HCT116 (cell line): ENCODE measurements at regions not wholly inside any gene's neighbourhood (a gene's known extent, or its start where the extent isn't known, plus 50 kb on each side); places are given as distances from the start of the nearest gene placed in this dataset.

Source experiments
- ATAC-seq: fragments of 200-7000 bp; cut with Tn5 transposase; 2 replicates; pipeline ENCODE4 v1.9.1; 2020; ENCODE audit warnings: mild to moderate bottlenecking, moderate library complexity
- BruUV-seq: library from RNA; stranded (reverse); fragments of 400-500 nt; replicated peaks from 2 replicates; lab custom pipeline; 2021; lab: Mats Ljungman, UMichigan
- CTCF ChIA-PET: fragments of 300-600 bp; sonication (Branson Sonifier 250); formaldehyde crosslinking; loops from one replicate; lab custom pipeline; 2021; ENCODE audit warnings: antibody characterized with exemption; lab: Charles Lee
- POLR2A ChIA-PET: fragments of 300-600, 350-600 bp; sonication (Branson Sonifier 250); formaldehyde crosslinking; loops from one replicate; lab custom pipeline; 2021; ENCODE audit warnings: antibody characterized with exemption; lab: Charles Lee
- RAD21 ChIA-PET, 2 experiments: fragments of 300-600 bp; sonication (Branson Sonifier 250); formaldehyde crosslinking; loops; one replicate each; lab custom pipeline; 2023; ENCODE audit warnings: low total read pairs in 2 of 2; ENCODE audit not compliant: uncharacterized antibody in 2 of 2, unreplicated experiment in 2 of 2, low non-redundant PET in 1 of 2; lab: Charles Lee
- DNase-seq: peaks from one replicate; pipeline ENCODE4 v3.0.0-alpha.2; 2010; ENCODE audit warnings: low read depth, low spot score
- H2AFZ ChIP-seq: fragments of 200-600 bp; shearing (Covaris generic), sonication (generic); 2 replicates; pipeline ENCODE4 v1.6.1; 2017; ENCODE audit warnings: low read depth, mixed run types, mixed read lengths, antibody characterized with exemption, low read length; ENCODE audit not compliant: poor library complexity, severe bottlenecking
- H3K27ac ChIP-seq: 2 replicates; pipeline ENCODE4 v1.5.1; 2012; ENCODE audit warnings: low read depth, low read length
- H3K27me3 ChIP-seq: fragments of 200-600 bp; sonication (generic); 2 replicates; pipeline ENCODE4 v1.6.1; 2016; ENCODE audit warnings: mixed run types, low read length, mixed read lengths; ENCODE audit not compliant: insufficient read depth
- H3K36me3 ChIP-seq, 2 experiments: fragments of 200-500 bp in 1 of 2; fragments of 200-600 bp in 1 of 2; sonication (Bioruptor generic) in 1 of 2; sonication (generic) in 1 of 2; 2 replicates each; pipeline versions ENCODE4 v1.5.1 to v1.6.1; 2014 to 2016; ENCODE audit warnings: low read length in 2 of 2, inconsistent platforms in 1 of 2, mixed read lengths in 1 of 2, mixed run types in 1 of 2; ENCODE audit not compliant: insufficient read depth in 2 of 2, control insufficient read depth in 1 of 2
- H3K4me1 ChIP-seq, 2 experiments: fragments of 200-600 bp in 1 of 2; sonication (generic) in 1 of 2; 2 replicates each; pipeline versions ENCODE4 v1.5.1 to v1.6.1; 2012 to 2017; ENCODE audit warnings: low read length in 2 of 2, inconsistent platforms in 1 of 2, mild to moderate bottlenecking in 1 of 2, mixed read lengths in 1 of 2, mixed run types in 1 of 2, moderate library complexity in 1 of 2; ENCODE audit not compliant: insufficient read depth in 2 of 2, control insufficient read depth in 1 of 2
- H3K4me2 ChIP-seq: fragments of 200-600 bp; sonication (generic); 2 replicates; pipeline ENCODE4 v1.6.1; 2017; ENCODE audit warnings: mixed run types, low read length, mixed read lengths
- H3K4me3 ChIP-seq, 2 experiments: fragments of 200-600 bp in 1 of 2; sonication (generic) in 1 of 2; replicated peaks in 1 of 2; 2 replicates each; pipeline ENCODE4 v1.5.1; 2011 to 2016; ENCODE audit warnings: low read length in 2 of 2, control low read depth in 1 of 2, low read depth in 1 of 2, mild to moderate bottlenecking in 1 of 2, mixed read lengths in 1 of 2, mixed run types in 1 of 2
- H3K79me2 ChIP-seq: fragments of 200-600 bp; sonication (generic); 2 replicates; pipeline ENCODE4 v1.6.1; 2017; ENCODE audit warnings: mild to moderate bottlenecking, mixed run types, low read length, moderate library complexity, mixed read lengths; ENCODE audit not compliant: insufficient read depth
- H3K9ac ChIP-seq: fragments of 200-600 bp; sonication (generic); 2 replicates; pipeline ENCODE4 v1.6.1; 2016; ENCODE audit warnings: low read length, mixed read lengths
- H3K9me2 ChIP-seq: fragments of 200-600 bp; sonication (generic), shearing (Covaris generic); 2 replicates; pipeline ENCODE4 v1.6.1; 2017; ENCODE audit warnings: mixed run types, mild to moderate bottlenecking, moderate library complexity; ENCODE audit not compliant: insufficient read depth
- H3K9me3 ChIP-seq, 2 experiments: fragments of 200-500 bp in 1 of 2; fragments of 200-600 bp in 1 of 2; sonication (Bioruptor generic) in 1 of 2; sonication (generic) in 1 of 2; 2 replicates each; pipeline ENCODE4 v1.6.1; 2014 to 2017; ENCODE audit warnings: low read length in 2 of 2, mixed read lengths in 2 of 2, inconsistent platforms in 1 of 2, low read depth in 1 of 2, mild to moderate bottlenecking in 1 of 2, mixed run types in 1 of 2, moderate library complexity in 1 of 2; ENCODE audit not compliant: control insufficient read depth in 1 of 2, insufficient read depth in 1 of 2
- H4K20me1 ChIP-seq: fragments of 200-600 bp; sonication (generic), shearing (Covaris generic); 2 replicates; pipeline ENCODE4 v1.6.1; 2017; ENCODE audit warnings: mixed run types, mild to moderate bottlenecking, moderate library complexity; ENCODE audit not compliant: insufficient read depth
- CBX3 ChIP-seq: IDR thresholded peaks from 2 replicates; pipeline ENCODE4 v1.6.1; 2012; ENCODE audit warnings: low read depth
- CEBPB ChIP-seq: IDR thresholded peaks from 2 replicates; pipeline ENCODE4 v1.6.1; 2012; ENCODE audit warnings: low read depth
- EGR1 ChIP-seq: IDR thresholded peaks from 2 replicates; pipeline ENCODE4 v1.6.1; 2012; ENCODE audit warnings: low read depth
- ELF1 ChIP-seq: IDR thresholded peaks from 2 replicates; pipeline ENCODE4 v1.6.1; 2012; ENCODE audit warnings: low read depth, borderline replicate concordance
- EZH2phosphoT487 ChIP-seq: fragments of 200-600 bp; IDR thresholded peaks from 2 replicates; pipeline ENCODE4 v1.6.1; 2018; ENCODE audit warnings: antibody characterized with exemption, borderline replicate concordance
- POLR2A ChIP-seq: IDR thresholded peaks from 2 replicates; pipeline ENCODE4 v1.7.0; 2011; ENCODE audit warnings: borderline replicate concordance; ENCODE audit not compliant: insufficient read depth, insufficient read length; ENCODE audit errors: extremely low read depth
- POLR2AphosphoS5 ChIP-seq: IDR thresholded peaks from 2 replicates; pipeline ENCODE4 v1.6.1; 2011; ENCODE audit warnings: mild to moderate bottlenecking, low read depth, low read length, moderate library complexity
- SIN3A ChIP-seq: IDR thresholded peaks from 2 replicates; pipeline ENCODE4 v1.6.1; 2012; ENCODE audit warnings: low read depth
- SP1 ChIP-seq: IDR thresholded peaks from 2 replicates; pipeline ENCODE4 v1.6.1; 2012; ENCODE audit warnings: low read depth
- SRF ChIP-seq: IDR thresholded peaks from 2 replicates; pipeline ENCODE4 v1.6.1; 2012; ENCODE audit warnings: low read depth
- TCF7L2 ChIP-seq: IDR thresholded peaks from 2 replicates; pipeline ENCODE4 v1.7.0; 2011; ENCODE audit warnings: borderline replicate concordance, inconsistent platforms; ENCODE audit not compliant: insufficient read depth, insufficient read length; ENCODE audit errors: extremely low read depth
- ZFX ChIP-seq: fragments of 450-650 bp; IDR thresholded peaks from 2 replicates; pipeline ENCODE4 v1.6.1; 2017
- ZNF274 ChIP-seq: fragments of 200-500 bp; sonication (Bioruptor generic); IDR thresholded peaks from 2 replicates; pipeline ENCODE4 v1.6.1; 2014; ENCODE audit warnings: mild to moderate bottlenecking, low read depth, low read length, inconsistent platforms
- intact Hi-C: fragments of 100-400 bp; cut with micrococcal nuclease; formaldehyde crosslinking; loops from 2 replicates; pipeline ENCODE4 v1.10.0; 2022
- TF ChIP-seq, protein P1 (sequence below): IDR thresholded peaks from 2 replicates; pipeline ENCODE4 v1.6.1; 2012
- TF ChIP-seq, protein P2 (sequence below): IDR thresholded peaks from 2 replicates; pipeline ENCODE4 v1.6.1; 2012
- TF ChIP-seq, protein P3 (sequence below): IDR thresholded peaks from 2 replicates; pipeline ENCODE4 v1.6.1; 2012; ENCODE audit warnings: low read depth
- TF ChIP-seq, protein P4 (sequence below): IDR thresholded peaks from 2 replicates; pipeline ENCODE4 v1.6.1; 2011; ENCODE audit warnings: mild to moderate bottlenecking, low read length, moderate library complexity; ENCODE audit not compliant: insufficient replicate concordance; ENCODE audit errors: extremely low read depth

DNA sequence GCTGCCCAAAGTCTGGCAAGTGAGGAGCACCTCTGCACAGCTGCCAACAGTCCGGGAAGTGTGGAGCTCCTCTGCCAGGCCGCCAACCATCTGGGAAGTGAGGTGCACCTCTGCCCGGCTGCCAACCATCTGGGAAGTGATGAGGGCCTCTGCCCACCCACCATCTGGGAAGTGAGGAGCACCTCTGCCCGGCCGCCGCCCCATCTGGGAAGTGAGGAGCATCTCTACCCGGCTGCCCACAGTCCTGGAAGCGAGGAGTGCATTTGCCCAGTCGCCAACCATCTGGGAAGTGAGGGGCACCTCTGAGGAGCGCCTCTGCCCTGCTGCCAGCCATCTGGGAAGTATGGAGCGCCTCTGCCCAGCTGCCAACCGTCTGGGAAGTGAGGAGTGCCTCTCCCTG lies 893.7 kb downstream of the TYW1 start:
- Histone ChIP-seq H3K9ac (no peak overlapping the region), H2AFZ (no peak overlapping the region), H3K4me2 (no peak overlapping the region), H3K79me2 (no peaks in the 10 kb centered on the region), H3K27me3 (no peaks in the 10 kb centered on the region), H3K9me3 (peaks cover 0 to 9% of the 10 kb centered on the region in 2 experiments; a peak in 2 of 4 replicates), H3K9me2 (no peaks in the 10 kb centered on the region), H3K27ac (no peak overlapping the region), H4K20me1 (no peaks in the 10 kb centered on the region), H3K4me1 (no peaks in the 10 kb centered on the region), H3K36me3 (no peaks in the 10 kb centered on the region), H3K4me3 (no peak overlapping the region)
- no peak for ATAC-seq
- BruUV-seq: no TSS peak
- TF ChIP-seq SIN3A: no peak
- TF ChIP-seq SRF: no peak
- TF ChIP-seq CBX3: no peak
- no peak for TF ChIP-seq ELF1
- ChIA-PET CTCF (no interaction called here), POLR2A (no interaction called here), RAD21 (no interaction called here)
- DNase-seq: no peak
- intact Hi-C loops: no loop called here

DNA sequence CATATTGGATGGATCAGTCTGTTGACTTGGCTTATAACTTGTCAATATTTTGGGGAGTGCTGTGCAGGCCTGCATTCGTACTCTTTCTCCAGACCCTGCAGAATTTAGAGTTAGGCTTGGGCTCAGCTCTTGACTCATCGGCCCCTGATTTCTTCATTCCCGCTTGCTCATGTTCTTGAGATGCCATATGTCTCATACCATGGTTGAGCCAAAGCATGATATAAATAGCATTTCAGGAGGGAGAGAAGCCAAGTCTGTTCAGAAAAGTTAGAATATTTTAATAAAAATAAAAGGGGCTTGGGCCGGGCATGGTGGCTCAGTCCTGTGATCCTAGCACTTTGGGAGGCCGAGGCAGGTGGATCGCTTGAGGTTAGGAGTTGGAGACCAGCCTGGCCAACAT lies 898.1 kb downstream of the TYW1 start:
- no peak overlapping the region for H3K27ac ChIP-seq
- intact Hi-C loops: no loop called here
- no peaks in the 10 kb centered on the region for H3K4me1 ChIP-seq
- DNase-seq (no peak), ATAC-seq (no peak)
- no peaks in the 10 kb centered on the region for H3K36me3 ChIP-seq
- H2AFZ ChIP-seq: no peak overlapping the region
- H3K79me2 ChIP-seq: no peaks in the 10 kb centered on the region
- H3K9me2 ChIP-seq: no peaks in the 10 kb centered on the region
- H3K4me2 ChIP-seq: no peak overlapping the region
- ChIA-PET POLR2A (no interaction called here), CTCF (no interaction called here), RAD21 (no interaction called here)
- no peaks in the 10 kb centered on the region for H4K20me1 ChIP-seq
- peaks cover 0 to 6% of the 10 kb centered on the region in 2 experiments; a peak in 2 of 4 replicates for H3K9me3 ChIP-seq
- TF ChIP-seq ZFX (no peak), CEBPB (no peak), SP1 (no peak), TCF7L2 (no peak), POLR2AphosphoS5 (no peak), CBX3 (no peak), POLR2A (no peak), EZH2phosphoT487 (no peak), ZNF274 (no peak), SIN3A (no peak), EGR1 (no peak)
- TF ChIP-seq, protein P1, sequence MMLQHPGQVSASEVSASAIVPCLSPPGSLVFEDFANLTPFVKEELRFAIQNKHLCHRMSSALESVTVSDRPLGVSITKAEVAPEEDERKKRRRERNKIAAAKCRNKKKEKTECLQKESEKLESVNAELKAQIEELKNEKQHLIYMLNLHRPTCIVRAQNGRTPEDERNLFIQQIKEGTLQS: no peak
- TF ChIP-seq, protein P2, sequence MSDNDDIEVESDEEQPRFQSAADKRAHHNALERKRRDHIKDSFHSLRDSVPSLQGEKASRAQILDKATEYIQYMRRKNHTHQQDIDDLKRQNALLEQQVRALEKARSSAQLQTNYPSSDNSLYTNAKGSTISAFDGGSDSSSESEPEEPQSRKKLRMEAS: no peak
- TF ChIP-seq, protein P3, sequence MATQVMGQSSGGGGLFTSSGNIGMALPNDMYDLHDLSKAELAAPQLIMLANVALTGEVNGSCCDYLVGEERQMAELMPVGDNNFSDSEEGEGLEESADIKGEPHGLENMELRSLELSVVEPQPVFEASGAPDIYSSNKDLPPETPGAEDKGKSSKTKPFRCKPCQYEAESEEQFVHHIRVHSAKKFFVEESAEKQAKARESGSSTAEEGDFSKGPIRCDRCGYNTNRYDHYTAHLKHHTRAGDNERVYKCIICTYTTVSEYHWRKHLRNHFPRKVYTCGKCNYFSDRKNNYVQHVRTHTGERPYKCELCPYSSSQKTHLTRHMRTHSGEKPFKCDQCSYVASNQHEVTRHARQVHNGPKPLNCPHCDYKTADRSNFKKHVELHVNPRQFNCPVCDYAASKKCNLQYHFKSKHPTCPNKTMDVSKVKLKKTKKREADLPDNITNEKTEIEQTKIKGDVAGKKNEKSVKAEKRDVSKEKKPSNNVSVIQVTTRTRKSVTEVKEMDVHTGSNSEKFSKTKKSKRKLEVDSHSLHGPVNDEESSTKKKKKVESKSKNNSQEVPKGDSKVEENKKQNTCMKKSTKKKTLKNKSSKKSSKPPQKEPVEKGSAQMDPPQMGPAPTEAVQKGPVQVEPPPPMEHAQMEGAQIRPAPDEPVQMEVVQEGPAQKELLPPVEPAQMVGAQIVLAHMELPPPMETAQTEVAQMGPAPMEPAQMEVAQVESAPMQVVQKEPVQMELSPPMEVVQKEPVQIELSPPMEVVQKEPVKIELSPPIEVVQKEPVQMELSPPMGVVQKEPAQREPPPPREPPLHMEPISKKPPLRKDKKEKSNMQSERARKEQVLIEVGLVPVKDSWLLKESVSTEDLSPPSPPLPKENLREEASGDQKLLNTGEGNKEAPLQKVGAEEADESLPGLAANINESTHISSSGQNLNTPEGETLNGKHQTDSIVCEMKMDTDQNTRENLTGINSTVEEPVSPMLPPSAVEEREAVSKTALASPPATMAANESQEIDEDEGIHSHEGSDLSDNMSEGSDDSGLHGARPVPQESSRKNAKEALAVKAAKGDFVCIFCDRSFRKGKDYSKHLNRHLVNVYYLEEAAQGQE: no peak
- TF ChIP-seq, protein P4, sequence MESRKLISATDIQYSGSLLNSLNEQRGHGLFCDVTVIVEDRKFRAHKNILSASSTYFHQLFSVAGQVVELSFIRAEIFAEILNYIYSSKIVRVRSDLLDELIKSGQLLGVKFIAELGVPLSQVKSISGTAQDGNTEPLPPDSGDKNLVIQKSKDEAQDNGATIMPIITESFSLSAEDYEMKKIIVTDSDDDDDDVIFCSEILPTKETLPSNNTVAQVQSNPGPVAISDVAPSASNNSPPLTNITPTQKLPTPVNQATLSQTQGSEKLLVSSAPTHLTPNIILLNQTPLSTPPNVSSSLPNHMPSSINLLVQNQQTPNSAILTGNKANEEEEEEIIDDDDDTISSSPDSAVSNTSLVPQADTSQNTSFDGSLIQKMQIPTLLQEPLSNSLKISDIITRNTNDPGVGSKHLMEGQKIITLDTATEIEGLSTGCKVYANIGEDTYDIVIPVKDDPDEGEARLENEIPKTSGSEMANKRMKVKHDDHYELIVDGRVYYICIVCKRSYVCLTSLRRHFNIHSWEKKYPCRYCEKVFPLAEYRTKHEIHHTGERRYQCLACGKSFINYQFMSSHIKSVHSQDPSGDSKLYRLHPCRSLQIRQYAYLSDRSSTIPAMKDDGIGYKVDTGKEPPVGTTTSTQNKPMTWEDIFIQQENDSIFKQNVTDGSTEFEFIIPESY: no peak
- TF ChIP-seq, all 23 proteins: peak for 0
- Histone ChIP-seq H3K27me3 (no peaks in the 10 kb centered on the region), H3K4me3 (no peak overlapping the region), H3K9ac (no peak overlapping the region)
- BruUV-seq: no TSS peak
